IMR-90 (cell line): ENCODE measurements at regions not wholly inside any gene's neighbourhood (a gene's known extent, or its start where the extent isn't known, plus 50 kb on each side); places are given as distances from the start of the nearest gene placed in this dataset.

ENCODE experiments used
- ATAC-seq: fragments of 200-7000 bp; cut with Tn5 transposase; 2 replicates; pipeline ENCODE4 v1.9.1; 2020; ENCODE audit warnings: low read depth, mild to moderate bottlenecking, moderate library complexity
- BruUV-seq: library from RNA; stranded (reverse); fragments of 400-500 nt; replicated peaks from 2 replicates; lab custom pipeline; 2021; lab: Mats Ljungman, UMichigan
- CTCF ChIA-PET: fragments of 300-600 bp; formaldehyde crosslinking; extraction: SDS; loops from one replicate; lab custom pipeline; 2021; ENCODE audit warnings: antibody characterized with exemption; lab: Yijun Ruan, JAX
- POLR2A ChIA-PET: fragments of 300-600 bp; sonication (Branson Sonifier 250); formaldehyde crosslinking; loops from one replicate; lab custom pipeline; 2022; ENCODE audit warnings: antibody characterized with exemption; ENCODE audit not compliant: unreplicated experiment; lab: Charles Lee
- DNase-seq: peaks from one replicate; pipeline ENCODE4 v3.0.0; 2013
- H2AFZ ChIP-seq: replicated peaks from 2 replicates; pipeline ENCODE3; 2013; ENCODE audit warnings: low read length, mild to moderate bottlenecking; ENCODE audit not compliant: poor library complexity
- H2AK5ac ChIP-seq: 2 replicates; pipeline ENCODE4 v1.6.1; 2013; ENCODE audit warnings: low read depth, low read length, inconsistent platforms
- H2AK9ac ChIP-seq: replicated peaks from 2 replicates; pipeline ENCODE3; 2013; ENCODE audit warnings: mild to moderate bottlenecking, low read depth, low read length, moderate library complexity; ENCODE audit not compliant: poor library complexity
- H2BK120ac ChIP-seq: 2 replicates; pipeline ENCODE4 v1.6.1; 2013; ENCODE audit warnings: low read depth, low read length, inconsistent platforms
- H2BK15ac ChIP-seq: 3 replicates; pipeline ENCODE4 v1.6.1; 2013; ENCODE audit warnings: low read depth, low read length, inconsistent platforms
- H2BK20ac ChIP-seq: 2 replicates; pipeline ENCODE4 v1.6.1; 2013; ENCODE audit warnings: low read depth, mild to moderate bottlenecking, inconsistent platforms, low read length, moderate library complexity
- H2BK5ac ChIP-seq: 2 replicates; pipeline ENCODE4 v1.6.1; 2013; ENCODE audit warnings: mild to moderate bottlenecking, low read depth, low read length, inconsistent platforms; ENCODE audit not compliant: poor library complexity, severe bottlenecking
- H3K14ac ChIP-seq: replicated peaks from 2 replicates; pipeline ENCODE4 v1.6.1; 2013; ENCODE audit warnings: low read depth, low read length, inconsistent platforms
- H3K18ac ChIP-seq: 2 replicates; pipeline ENCODE4 v1.6.1; 2013; ENCODE audit warnings: low read depth, low read length, control low read depth
- H3K23ac ChIP-seq: 2 replicates; pipeline ENCODE4 v1.6.1; 2013; ENCODE audit warnings: low read depth, low read length, inconsistent platforms
- H3K27ac ChIP-seq: 2 replicates; pipeline ENCODE4 v1.5.1; 2013; ENCODE audit warnings: mild to moderate bottlenecking, control low read depth, low read length; ENCODE audit not compliant: insufficient read depth
- H3K27me3 ChIP-seq: 2 replicates; pipeline ENCODE4 v1.6.1; 2013; ENCODE audit warnings: low read length; ENCODE audit not compliant: control insufficient read depth, insufficient read depth
- H3K36me3 ChIP-seq: 2 replicates; pipeline ENCODE4 v1.6.1; 2013; ENCODE audit warnings: low read length, mixed read lengths; ENCODE audit not compliant: control insufficient read depth, insufficient read depth
- H3K4ac ChIP-seq: 2 replicates; pipeline ENCODE4 v1.6.1; 2013; ENCODE audit warnings: low read depth, low read length, inconsistent platforms
- H3K4me1 ChIP-seq: 2 replicates; pipeline ENCODE4 v1.6.1; 2013; ENCODE audit warnings: low read length, mixed read lengths; ENCODE audit not compliant: control insufficient read depth, insufficient read depth
- H3K4me2 ChIP-seq: 2 replicates; pipeline ENCODE4 v1.6.1; 2013; ENCODE audit warnings: low read depth, mild to moderate bottlenecking, control low read depth, low read length, moderate library complexity
- H3K4me3 ChIP-seq: 2 replicates; pipeline ENCODE4 v1.5.1; 2013; ENCODE audit warnings: low read depth, mild to moderate bottlenecking, control low read depth, low read length, moderate library complexity; ENCODE audit not compliant: insufficient read depth
- H3K56ac ChIP-seq: 2 replicates; pipeline ENCODE4 v1.6.1; 2013; ENCODE audit warnings: low read length, inconsistent platforms; ENCODE audit not compliant: insufficient read depth; ENCODE audit errors: extremely low read depth
- H3K79me1 ChIP-seq, 2 experiments: 2 replicates each; pipeline ENCODE4 v1.6.1; 2013; ENCODE audit warnings: low read length in 2 of 2, inconsistent platforms in 1 of 2, low read depth in 1 of 2
- H3K9ac ChIP-seq: 2 replicates; pipeline ENCODE4 v1.6.1; 2013; ENCODE audit warnings: low read depth, low read length, control low read depth
- H3K9me1 ChIP-seq: 2 replicates; pipeline ENCODE4 v1.6.1; 2013; ENCODE audit warnings: low read length, inconsistent platforms; ENCODE audit not compliant: insufficient read depth
- H3K9me3 ChIP-seq: 2 replicates; pipeline ENCODE4 v1.6.1; 2013; ENCODE audit warnings: low read length; ENCODE audit not compliant: control insufficient read depth, insufficient read depth
- H4K20me1 ChIP-seq: 2 replicates; pipeline ENCODE4 v1.6.1; 2013; ENCODE audit warnings: low read length, inconsistent platforms; ENCODE audit not compliant: insufficient read depth
- H4K5ac ChIP-seq: 2 replicates; pipeline ENCODE4 v1.6.1; 2013; ENCODE audit warnings: mild to moderate bottlenecking, low read depth, low read length, control low read depth
- H4K8ac ChIP-seq, 2 experiments: 2 replicates each; pipeline ENCODE4 v1.6.1; 2013; ENCODE audit warnings: low read depth in 2 of 2, low read length in 2 of 2, control low read depth in 1 of 2, inconsistent platforms in 1 of 2
- H4K91ac ChIP-seq: 2 replicates; pipeline ENCODE4 v1.6.1; 2013; ENCODE audit warnings: low read depth, low read length, inconsistent platforms; ENCODE audit not compliant: insufficient read depth
- BHLHE40 ChIP-seq: fragments of 150-350 bp; IDR thresholded peaks from 2 replicates; pipeline ENCODE4 v1.6.1; 2016; ENCODE audit warnings: mild to moderate bottlenecking, low read depth, low read length
- CEBPB ChIP-seq: IDR thresholded peaks from 2 replicates; pipeline ENCODE4 v1.6.1; 2012; ENCODE audit warnings: low read depth, low read length, improper control_type of control experiment
- CHD1 ChIP-seq: IDR thresholded peaks from 2 replicates; pipeline ENCODE4 v1.6.1; 2012; ENCODE audit warnings: low read depth, low read length, improper control_type of control experiment
- FOS ChIP-seq: fragments of 150-350 bp; IDR thresholded peaks from 2 replicates; pipeline ENCODE4 v1.6.1; 2016; ENCODE audit warnings: low read depth, low read length
- MAFK ChIP-seq: IDR thresholded peaks from 2 replicates; pipeline ENCODE4 v1.6.1; 2012; ENCODE audit warnings: low read depth, low read length, improper control_type of control experiment
- MAZ ChIP-seq: IDR thresholded peaks from 2 replicates; pipeline ENCODE4 v1.6.1; 2012; ENCODE audit warnings: low read depth, mild to moderate bottlenecking, low read length, improper control_type of control experiment, moderate library complexity, borderline replicate concordance
- MXI1 ChIP-seq: IDR thresholded peaks from 2 replicates; pipeline ENCODE4 v1.6.1; 2012; ENCODE audit warnings: low read depth, mild to moderate bottlenecking, low read length, moderate library complexity, borderline replicate concordance
- NFE2L2 ChIP-seq: fragments of 150-350 bp; IDR thresholded peaks from 2 replicates; pipeline ENCODE4 v1.6.1; 2016; ENCODE audit warnings: low read depth, mild to moderate bottlenecking, low read length
- POLR2A ChIP-seq: IDR thresholded peaks from 2 replicates; pipeline ENCODE4 v1.6.1; 2012; ENCODE audit warnings: mild to moderate bottlenecking, low read depth, low read length
- RAD21 ChIP-seq: IDR thresholded peaks from 2 replicates; pipeline ENCODE4 v1.6.1; 2012; ENCODE audit warnings: low read length, improper control_type of control experiment
- RCOR1 ChIP-seq: IDR thresholded peaks from 2 replicates; pipeline ENCODE4 v1.6.1; 2012; ENCODE audit warnings: mild to moderate bottlenecking, low read length, improper control_type of control experiment; ENCODE audit not compliant: insufficient replicate concordance
- RFX5 ChIP-seq: IDR thresholded peaks from 2 replicates; pipeline ENCODE4 v1.8.0; 2012; ENCODE audit warnings: low read depth, mild to moderate bottlenecking, low read length, moderate library complexity
- SMC3 ChIP-seq: fragments of 150-350 bp; IDR thresholded peaks from 2 replicates; pipeline ENCODE4 v1.6.1; 2016; ENCODE audit warnings: low read depth, mild to moderate bottlenecking, antibody characterized with exemption, low read length, moderate library complexity
- dilution Hi-C: fragments of 300-500 bp; cut with HindIII; formaldehyde crosslinking; loops from one replicate; pipeline ENCODE4 v1.14.3; 2018; ENCODE audit warnings: low sequenced_read_pairs; ENCODE audit not compliant: unreplicated experiment
- in situ Hi-C: fragments of 300-500 bp; cut with MboI; formaldehyde crosslinking; loops from 3 replicates; pipeline ENCODE4 v1.14.3; 2019; ENCODE audit warnings: low sequenced_read_pairs, inconsistent platforms, mixed read lengths
- intact Hi-C: fragments of 100-400 bp; cut with micrococcal nuclease; formaldehyde crosslinking; loops from 2 replicates; pipeline ENCODE4 v1.10.0; 2022
- TF ChIP-seq, protein P1 (sequence below): fragments of 150-350 bp; IDR thresholded peaks from 2 replicates; pipeline ENCODE4 v1.6.1; 2016; ENCODE audit warnings: low read depth, mild to moderate bottlenecking, low read length, moderate library complexity, borderline replicate concordance
- TF ChIP-seq, protein P2 (sequence below): conservative IDR thresholded peaks from 2 replicates; pipeline ENCODE4 v1.5.1; 2012; ENCODE audit warnings: mild to moderate bottlenecking, low read depth, low read length, improper control_type of control experiment
- TF ChIP-seq, protein P3 (sequence below): fragments of 150-350 bp; IDR thresholded peaks from 2 replicates; pipeline ENCODE4 v1.6.1; 2017; ENCODE audit warnings: mild to moderate bottlenecking, antibody characterized with exemption, low read length, low read depth

DNA sequence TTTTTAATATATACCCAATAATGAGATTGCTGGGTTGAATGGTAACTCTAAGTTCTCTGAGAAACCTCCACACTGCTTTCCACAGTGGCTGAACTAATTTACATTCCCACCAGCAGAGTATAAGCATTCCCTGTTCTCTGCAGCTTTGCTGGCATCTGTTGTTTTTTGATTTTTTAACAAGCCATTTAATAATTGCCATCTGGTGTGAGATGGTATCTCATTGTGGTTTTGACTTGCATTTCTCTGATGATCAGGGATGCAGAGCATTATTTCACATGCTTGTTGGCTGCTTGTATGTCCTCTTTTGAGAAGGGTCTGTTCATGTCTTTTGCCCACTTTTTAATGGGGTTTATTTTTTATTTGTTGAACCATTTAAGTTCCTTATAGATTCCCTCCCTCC is 75.0 kb upstream of the EPHB3 start:
- Histone ChIP-seq H3K9me1 (0 out of 2 replicates have a peak, but pooled peaks cover 2% of the 10 kb centered on the region), H3K4me3 (no peak overlapping the region), H3K9me3 (no peaks in the 10 kb centered on the region), H4K20me1 (no peaks in the 10 kb centered on the region), H4K91ac (no peak overlapping the region), H2AK9ac (no peak overlapping the region), H3K36me3 (no peaks in the 10 kb centered on the region), H3K79me1 (no peaks in the 10 kb centered on the region), H2BK120ac (no peak overlapping the region), H4K5ac (no peak overlapping the region), H4K8ac (no peak overlapping the region), H3K14ac (no peak overlapping the region), H2AK5ac (no peak overlapping the region), H3K4me2 (no peak overlapping the region), H3K4ac (no peak overlapping the region), H2BK5ac (no peak overlapping the region), H3K9ac (no peak overlapping the region), H3K27me3 (peaks cover 38% of the 10 kb centered on the region), H3K23ac (no peak overlapping the region), H2AFZ (no peak overlapping the region), H2BK15ac (no peak overlapping the region), H3K4me1 (no peaks in the 10 kb centered on the region), H3K56ac (no peak overlapping the region), H3K27ac (no peak overlapping the region), H3K18ac (no peak overlapping the region), H2BK20ac (no peak overlapping the region)
- POLR2A ChIA-PET: no interaction called here
- intact Hi-C loops: no loop called here
- DNase-seq (no peak), ATAC-seq (no peak)
- TF ChIP-seq POLR2A (no peak), MAFK (no peak), NFE2L2 (no peak), FOS (no peak), SMC3 (no peak), CHD1 (no peak), BHLHE40 (no peak), MAZ (no peak), MXI1 (no peak), RFX5 (no peak), RAD21 (no peak), CEBPB (no peak), RCOR1 (no peak)
- TF ChIP-seq, protein P1, sequence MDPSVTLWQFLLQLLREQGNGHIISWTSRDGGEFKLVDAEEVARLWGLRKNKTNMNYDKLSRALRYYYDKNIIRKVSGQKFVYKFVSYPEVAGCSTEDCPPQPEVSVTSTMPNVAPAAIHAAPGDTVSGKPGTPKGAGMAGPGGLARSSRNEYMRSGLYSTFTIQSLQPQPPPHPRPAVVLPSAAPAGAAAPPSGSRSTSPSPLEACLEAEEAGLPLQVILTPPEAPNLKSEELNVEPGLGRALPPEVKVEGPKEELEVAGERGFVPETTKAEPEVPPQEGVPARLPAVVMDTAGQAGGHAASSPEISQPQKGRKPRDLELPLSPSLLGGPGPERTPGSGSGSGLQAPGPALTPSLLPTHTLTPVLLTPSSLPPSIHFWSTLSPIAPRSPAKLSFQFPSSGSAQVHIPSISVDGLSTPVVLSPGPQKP: no peak
- TF ChIP-seq, protein P2, sequence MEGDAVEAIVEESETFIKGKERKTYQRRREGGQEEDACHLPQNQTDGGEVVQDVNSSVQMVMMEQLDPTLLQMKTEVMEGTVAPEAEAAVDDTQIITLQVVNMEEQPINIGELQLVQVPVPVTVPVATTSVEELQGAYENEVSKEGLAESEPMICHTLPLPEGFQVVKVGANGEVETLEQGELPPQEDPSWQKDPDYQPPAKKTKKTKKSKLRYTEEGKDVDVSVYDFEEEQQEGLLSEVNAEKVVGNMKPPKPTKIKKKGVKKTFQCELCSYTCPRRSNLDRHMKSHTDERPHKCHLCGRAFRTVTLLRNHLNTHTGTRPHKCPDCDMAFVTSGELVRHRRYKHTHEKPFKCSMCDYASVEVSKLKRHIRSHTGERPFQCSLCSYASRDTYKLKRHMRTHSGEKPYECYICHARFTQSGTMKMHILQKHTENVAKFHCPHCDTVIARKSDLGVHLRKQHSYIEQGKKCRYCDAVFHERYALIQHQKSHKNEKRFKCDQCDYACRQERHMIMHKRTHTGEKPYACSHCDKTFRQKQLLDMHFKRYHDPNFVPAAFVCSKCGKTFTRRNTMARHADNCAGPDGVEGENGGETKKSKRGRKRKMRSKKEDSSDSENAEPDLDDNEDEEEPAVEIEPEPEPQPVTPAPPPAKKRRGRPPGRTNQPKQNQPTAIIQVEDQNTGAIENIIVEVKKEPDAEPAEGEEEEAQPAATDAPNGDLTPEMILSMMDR: no peak
- TF ChIP-seq, protein P3, sequence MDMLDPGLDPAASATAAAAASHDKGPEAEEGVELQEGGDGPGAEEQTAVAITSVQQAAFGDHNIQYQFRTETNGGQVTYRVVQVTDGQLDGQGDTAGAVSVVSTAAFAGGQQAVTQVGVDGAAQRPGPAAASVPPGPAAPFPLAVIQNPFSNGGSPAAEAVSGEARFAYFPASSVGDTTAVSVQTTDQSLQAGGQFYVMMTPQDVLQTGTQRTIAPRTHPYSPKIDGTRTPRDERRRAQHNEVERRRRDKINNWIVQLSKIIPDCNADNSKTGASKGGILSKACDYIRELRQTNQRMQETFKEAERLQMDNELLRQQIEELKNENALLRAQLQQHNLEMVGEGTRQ: no peak
- dilution Hi-C loops: no loop called here
- BruUV-seq: no TSS peak
- in situ Hi-C loops: no loop called here
- CTCF ChIA-PET: interaction anchor here (1.9 kb wide), 1 partner anchor 27 kb away, joined by 4 read pairs; no protein-coding TSS in a partner anchor
